ENCODE measurements at regions not wholly inside any gene's neighbourhood (a gene's known extent, or its start where the extent isn't known, plus 50 kb on each side); places are given as distances from the start of the nearest gene placed in this dataset.
A peak's percentile ranks its signal among the peaks of the same experiment; 100 is the strongest.

DNA sequence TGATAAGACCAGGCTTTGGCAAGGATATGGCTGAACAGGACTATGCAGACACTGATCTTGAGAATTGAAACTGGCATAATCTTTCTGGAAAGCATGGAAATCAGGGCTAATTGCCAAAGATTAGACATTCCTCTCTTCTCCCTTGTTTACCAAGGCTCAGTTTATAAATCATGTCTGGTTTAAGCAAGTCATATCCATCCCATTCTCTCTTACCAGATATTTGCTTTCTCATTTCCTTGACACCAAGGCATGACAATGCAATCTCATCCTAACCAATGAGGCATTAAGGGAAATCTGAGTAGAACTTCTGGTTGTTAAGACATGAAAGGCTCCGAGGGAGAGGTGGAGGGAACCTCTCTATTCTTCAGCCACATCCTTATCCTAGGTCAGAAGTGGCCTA is 110.3 kb upstream of the CEP85L start:
- no peak for DNase-seq

DNA sequence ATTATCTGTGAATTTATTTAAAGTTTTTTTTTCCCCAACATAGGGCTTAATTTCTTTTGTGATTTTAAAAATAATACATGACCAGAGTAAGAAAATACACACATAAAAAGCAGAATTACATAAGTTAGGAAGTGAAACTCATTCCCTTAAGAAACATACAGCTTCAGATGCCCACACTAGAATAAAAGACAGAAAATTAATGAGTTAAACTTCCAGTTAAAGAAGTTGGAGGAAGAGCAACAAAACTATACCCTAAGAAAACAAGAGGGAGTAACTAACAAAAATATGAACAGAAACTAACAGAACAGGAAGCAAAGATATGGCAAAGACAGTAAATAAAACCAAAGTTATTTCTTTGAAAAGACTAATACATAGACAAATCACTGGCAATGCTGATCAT is 107.6 kb upstream of the CEP85L start:
- DNase-seq: no peak

DNA sequence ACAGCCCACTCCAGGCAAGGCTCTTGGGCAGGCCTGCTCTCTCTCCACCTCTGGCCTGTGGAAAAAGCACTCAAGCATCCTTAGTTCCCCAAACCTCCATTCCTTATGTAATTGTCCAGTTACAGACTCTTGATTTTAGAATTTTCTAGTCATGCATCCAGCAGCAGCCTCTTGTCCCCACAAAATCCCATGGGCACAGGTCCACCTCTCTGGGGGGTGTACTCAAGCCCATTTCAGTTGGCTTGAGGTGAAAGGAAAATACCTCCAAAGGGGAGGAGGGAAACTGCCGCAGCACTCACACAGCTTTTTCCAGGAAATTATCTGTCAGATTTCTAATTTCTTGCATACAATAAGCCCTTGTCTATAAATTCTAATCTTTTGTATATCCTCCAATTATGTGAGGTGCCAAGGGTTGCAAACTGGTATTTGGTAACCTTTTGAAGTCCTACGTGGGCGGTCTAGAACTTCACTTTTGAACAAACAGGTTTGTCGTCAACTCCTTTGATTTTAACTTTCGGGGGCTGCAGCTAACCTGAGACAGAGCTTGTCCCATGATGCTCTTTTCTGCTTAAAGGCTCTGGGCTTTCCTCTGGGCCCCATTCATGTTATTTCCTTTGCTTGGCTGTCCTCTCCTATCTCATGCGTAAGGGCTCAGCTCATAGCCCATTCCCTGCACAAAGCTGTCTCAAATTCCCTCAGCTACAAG is 104.7 kb upstream of the CEP85L start:
- DNase-seq: no peak

DNA sequence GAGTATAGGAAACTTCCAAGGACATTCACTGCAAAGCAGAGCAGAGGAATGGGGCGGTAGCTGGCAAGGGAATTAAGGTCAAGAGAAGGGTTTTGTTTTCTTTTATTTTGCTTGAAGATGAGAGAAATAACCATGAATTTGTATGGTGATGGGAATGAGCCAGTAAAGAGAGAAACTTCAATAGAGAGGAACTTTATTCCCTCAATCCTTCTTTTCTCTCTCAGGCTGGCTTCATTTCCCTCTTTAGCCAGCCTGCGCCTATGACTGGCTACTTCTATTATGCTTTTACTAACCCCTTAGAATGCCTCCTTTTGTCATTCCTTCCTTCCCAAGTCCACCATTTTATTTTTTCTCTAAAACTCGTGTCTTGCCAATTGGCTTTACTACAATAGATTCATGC is 101.4 kb upstream of the CEP85L start:
- no peak for DNase-seq

DNA sequence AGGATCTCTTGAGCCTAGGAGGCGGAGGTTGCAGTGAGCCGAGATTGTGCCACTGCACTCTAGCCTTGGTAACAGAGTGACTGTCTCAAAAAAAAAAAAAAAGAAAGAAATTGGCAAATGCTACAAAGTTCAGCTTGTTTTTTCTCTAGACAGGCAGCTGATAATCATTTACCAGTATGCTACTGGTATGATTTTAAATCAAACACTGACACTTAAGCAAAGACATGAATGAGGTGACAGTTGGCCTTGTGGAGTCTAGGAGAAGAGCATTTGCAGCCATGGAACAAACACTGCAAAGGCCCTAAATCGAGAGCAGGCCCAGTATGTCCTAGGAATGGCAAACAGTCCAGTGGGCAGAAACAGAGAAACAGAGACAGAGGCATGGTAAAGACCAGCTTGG is 99.7 kb upstream of the CEP85L start:
- DNase-seq: no peak

DNA sequence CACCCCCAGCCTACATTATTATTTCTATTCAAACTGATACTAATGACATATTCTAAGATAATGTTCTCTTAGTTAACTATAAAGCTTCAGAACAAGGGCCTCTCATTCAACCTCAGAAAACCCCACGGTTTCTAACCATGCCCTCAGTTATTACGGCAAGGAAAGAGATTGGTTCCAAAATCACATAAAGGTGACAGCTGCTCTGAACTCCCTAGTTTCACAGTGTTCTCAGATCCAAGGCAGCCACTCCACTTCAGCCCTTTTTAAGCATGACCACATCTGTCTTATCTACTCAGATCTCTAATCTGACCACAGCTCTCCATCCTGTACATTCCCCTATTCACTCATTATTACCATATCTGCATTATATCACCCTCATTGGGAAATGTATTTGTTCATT is 98.8 kb upstream of the CEP85L start:
- no peak for DNase-seq

DNA sequence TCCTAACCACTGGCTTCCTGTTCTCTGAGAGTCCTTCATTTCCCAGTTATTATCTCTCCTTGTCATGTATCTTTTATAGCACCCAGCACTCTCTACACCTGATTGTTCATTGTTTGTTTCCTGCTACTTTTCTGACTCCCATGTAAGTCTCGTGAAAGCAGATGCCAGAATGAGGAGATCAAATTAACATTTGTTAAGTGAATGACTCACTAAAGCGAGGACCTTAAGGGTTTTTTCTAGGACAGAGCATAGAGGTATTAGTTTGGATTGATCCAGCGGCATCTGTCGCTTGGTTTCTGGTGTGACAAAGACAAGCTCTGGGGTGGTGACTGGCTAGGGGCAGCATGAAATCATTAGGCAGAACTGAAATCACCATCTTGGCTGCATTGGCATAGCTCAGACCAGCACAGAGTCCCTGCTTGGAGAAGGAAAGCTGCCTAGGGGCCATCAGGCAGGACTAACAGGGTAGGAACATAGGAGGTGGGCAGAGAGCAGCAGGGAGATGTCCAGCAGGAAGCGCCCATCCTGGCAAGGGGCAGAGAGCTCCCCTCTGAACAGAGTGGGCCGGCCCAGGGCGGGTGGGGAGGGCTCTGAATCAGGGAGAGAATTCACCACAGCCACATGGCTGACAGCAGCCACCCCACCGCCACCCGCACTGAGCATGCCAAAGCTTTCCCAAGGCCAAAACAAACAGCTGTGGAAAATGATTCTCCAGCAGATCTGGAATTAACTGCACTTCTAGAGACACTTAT is 97.1 kb upstream of the CEP85L start:
- DNase-seq: peak; percentile 91

DNA sequence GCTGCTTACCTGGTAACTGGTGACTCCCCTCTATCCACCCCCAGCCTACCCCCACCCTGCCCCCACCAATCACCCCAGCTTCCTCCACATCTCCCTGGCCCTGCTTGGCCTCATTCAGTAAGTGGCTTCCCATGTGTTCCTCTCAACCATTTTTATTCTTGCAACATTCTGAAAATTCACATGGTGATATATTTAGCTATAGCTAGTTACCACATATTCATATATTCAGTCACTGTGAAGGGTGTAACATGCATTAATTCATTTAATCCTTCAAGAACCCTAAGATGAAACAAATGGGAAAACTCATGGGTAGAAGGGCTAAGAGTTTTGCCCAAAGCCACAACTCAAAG is 95.4 kb upstream of the CEP85L start:
- no peak for DNase-seq

DNA sequence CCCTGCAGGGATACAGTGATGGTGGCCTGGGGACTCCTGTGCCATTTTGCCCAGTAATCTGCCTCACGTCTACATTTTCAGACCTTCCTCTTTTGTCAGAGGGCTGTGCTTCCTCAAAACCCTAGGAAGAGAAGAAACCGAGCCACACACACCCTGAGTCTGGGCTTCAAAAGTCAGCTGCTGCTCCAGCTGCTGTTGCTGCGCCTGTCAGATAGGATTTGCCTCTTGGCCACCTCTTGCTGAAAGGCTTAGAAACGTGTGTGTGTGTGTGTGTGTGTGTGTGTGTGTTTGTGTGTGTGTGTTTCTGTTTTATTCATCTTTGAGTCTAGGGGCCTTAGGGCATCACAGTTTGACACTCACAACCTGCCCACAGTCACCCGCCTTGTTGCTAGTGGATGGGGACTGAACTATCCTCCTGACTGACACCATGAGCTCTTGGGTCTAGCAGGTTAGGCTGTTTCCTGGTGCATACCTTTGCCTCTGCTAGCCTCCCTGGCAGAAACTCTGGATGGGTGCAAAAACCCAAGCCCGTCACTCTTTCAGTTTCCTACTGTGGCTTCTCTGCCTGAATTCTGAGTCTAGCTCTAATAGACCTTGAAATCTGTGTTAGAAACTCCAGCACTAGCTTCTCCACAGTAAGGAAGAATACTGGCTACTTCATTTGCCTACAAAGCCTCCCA is 94.9 kb upstream of the CEP85L start:
- no peak for DNase-seq

DNA sequence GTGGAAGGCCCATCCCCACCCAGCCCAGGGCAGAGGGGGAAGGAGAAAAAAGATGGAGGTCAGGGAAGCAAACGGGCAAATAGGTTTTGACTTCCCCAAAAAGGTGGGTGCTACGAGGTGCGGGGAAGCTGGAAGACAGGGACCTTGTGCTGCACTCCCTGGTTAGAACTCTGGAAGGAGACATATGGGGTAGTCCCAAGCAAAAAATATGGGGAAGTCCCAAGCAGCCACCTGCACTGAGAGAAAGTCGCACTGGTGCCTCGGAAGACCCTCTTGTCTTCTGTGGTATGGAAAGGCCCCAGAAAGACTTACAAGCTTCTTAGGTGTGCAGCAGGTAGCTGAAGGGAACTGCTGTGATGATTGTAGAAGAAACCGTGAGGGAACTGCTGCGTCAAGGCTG is 93.8 kb upstream of the CEP85L start:
- no peak for DNase-seq

DNA sequence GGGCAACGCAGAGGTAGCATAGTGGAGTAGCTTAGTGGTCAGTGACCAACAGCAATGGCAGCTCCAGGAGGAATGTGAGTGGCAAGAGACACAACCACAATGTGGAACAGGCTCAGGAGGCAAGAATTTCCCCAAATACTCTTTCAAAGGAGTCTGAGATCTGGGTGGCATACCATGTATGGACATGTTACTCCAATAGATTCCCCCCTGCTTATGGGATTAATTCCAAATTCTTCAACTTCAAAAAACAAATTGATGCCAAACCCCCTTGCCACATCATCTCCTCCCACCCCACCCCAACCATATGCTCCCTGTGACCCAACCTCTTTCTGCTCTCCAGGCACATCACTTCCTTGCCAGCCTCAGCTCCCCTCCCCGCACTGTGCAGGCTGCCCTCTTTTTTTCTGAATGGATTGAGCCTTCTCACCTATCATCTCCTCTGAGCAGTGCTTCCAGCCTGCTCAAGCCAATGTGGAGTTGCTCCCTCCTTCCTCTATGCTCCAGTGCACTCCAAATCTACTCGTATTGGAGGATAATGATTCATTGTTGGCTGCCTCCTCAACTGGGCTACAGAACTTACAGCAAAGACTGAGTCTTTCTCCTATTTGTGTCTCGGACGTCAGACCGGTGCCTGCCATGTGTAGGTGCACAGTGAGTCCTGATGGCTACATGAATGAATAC is 93.0 kb upstream of the CEP85L start:
- peak; percentile 55 for DNase-seq

DNA sequence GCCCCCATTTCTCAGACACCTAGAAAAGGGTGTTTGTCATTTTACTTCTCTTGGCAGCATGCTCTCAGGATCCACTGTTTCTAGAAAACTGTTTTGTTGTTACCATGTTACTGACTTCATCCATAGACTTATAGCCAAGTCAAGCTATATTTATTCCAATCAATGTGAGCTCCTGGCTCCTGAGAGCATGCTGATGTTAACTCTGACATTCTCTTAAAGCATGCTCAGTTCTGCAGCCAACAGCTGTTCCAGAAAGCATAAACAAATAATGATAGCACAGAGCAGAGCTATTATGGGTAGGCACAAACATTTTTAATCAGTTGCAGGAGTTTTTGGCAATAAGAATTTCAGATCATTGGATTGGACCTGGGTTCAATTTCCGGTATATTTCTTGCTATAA is 92.4 kb upstream of the CEP85L start:
- DNase-seq: no peak

DNA sequence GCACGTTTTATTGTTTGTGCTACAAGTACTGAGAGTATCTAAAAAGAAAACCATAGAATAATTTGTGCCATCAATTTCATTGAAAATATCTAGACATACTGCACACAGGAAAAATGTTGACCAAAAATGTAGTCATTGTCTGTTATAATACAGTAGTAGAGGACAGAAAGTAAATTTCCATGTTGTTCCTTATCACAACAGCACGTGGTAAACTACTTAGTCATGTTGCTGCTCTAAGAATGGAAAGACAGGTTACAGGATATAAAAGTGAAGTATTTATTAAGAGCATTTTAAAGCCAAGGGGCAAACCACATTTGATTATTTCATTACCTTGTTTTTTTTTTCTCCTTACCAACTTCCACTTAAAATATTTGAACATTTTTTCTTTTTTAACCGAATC is 89.0 kb upstream of the CEP85L start:
- DNase-seq: peak; percentile 27

DNA sequence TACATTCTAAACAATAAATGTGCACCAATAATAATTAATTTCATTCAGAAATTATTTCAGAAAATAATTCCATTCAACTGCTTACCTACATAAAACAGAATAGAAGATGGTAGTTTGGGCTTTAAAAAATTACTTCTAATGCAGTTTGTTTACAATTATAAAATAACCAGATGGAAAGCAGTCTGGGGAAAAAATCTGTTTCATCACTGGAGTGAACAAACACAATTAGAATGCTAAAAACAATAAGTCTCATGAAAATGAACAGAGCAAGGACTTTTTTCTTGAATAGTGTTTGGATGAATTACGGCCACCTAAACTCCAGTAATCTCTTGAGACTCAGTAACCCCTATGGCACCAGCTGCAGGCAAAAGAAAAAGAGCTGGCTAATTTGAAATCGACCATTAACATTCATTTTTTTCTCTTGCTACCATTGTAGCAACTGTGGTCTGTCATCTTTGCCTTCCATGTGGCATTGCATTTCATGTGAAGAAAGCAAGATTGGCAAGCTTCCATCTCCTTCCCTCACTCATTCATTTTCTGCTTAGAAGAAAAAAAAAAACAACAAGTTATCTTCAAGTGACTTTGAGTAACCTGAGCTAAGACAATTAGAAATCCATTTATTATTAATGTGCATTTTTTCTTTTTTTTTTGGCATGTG is 88.4 kb upstream of the CEP85L start:
- peak; percentile 93 for DNase-seq

DNA sequence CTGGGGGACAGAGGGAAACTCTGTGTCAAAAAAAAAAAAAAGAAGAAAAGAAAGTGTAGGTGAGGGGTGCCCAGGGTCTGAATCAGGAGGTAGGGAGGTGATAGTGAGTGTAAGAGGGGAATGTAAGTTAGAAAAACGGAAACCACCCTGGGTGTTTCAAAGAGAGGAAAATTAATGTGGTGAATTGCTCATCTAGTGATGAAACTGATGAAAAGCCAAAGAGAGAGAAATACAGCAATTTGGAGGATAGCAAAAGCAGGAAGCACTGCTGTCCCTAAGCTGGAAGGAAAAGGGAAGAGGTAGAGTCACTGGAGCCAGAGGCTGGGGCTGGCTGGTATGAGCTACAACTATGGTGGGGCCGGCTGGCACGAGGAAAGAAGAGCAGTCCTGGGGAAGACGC is 85.0 kb upstream of the CEP85L start:
- no peak for DNase-seq

DNA sequence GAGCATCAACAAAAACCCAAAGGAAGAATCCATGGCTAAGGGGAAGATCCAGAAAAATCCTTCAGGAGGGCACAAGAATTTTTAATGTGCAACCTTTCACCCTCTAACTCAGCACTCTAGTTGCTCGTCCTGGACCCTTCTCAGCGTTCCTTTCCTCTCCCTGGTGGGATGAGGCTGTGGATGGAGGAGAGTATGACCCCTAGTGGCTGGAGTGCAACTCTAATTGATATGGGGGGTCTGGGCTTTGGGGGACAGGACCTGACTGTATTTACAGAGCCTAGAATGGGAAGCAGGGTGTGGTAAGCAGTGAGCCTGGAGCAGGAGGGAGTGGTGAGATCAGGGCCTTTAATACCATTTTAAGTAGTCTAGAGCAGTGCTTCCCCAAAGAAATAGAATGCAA is 83.9 kb upstream of the CEP85L start:
- DNase-seq: no peak

DNA sequence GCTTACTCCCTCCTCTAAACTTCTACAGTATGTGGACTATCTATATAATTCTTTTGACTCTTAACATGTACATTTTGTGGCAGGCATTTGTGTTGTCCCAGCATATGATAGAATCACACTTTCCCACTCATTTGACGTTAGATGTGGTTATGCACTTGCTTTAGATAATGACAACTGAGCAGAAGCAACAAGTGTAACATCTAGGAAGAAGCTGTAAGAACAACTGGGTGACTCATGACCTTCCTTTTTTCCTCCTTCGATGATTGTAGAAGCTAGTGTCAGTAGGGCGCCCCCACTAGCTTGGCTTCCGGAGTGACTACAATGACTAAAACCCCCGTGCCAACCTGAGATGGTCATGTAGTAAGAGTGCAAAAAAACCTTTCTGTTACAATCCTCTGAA is 74.6 kb upstream of the CEP85L start:
- no peak for DNase-seq

DNA sequence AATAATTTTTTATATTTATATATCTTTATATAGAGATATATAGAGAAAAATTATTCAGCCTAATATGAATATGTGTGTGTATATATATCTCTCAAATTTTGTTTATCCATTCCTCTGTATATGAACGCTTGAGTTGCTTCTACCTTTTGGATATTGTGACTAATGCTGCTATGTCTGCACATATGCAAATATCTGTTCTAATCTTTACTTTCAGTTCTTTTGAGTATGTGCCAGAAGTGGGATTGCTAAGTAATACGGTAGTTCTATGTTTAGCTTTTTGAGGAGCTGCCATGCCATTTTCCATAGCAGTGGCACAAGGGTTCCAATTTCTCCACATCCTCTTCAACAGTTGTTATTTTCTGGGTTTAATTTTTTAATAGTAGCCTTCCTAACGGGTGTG is 72.8 kb upstream of the CEP85L start:
- no peak for DNase-seq

DNA sequence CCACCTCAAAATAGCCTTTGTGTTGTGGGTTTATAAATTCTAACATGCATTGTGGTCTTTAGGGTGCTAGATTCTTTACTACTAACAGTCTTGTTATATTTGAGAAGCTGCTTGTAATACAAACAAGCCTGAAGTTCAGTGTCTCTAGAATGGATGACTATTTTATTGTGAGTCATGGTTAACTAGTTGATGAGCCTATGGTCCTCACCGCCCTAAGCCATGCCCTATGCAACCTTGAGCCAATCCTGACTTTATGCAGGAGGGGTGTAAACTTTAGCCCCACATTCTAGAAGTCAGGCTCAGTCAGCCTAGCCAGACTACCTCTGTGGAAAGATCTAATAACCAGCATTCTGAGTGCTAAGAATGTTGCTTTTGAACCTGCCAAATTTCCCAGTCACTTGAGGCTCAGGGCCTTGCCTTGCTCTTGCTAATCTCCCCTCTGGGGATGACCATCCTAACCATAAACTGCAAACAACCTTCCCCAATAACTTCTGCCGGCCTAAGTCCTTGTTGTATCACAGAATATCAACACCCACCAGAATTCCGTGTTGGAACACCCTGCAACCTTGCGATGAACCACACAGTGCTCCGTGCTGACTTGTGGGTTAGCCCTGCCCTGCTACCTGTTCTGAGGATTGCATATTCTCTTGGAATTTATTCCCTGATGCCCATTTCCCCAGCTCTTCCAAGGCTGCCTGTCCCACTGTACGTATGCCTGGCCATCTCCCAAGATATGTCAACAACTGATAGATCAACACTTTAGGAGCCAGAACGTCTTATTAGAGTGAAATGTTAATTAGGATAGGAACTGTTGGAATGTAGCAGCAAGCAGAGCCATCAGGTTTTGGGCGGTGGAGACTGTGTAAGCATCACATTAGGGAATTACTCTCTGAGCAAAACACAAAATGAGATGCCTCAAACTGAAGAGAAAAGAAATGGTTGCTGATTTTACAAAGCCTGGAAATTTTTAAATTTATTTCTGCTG is 71.7 kb upstream of the CEP85L start:
- DNase-seq: no peak

DNA sequence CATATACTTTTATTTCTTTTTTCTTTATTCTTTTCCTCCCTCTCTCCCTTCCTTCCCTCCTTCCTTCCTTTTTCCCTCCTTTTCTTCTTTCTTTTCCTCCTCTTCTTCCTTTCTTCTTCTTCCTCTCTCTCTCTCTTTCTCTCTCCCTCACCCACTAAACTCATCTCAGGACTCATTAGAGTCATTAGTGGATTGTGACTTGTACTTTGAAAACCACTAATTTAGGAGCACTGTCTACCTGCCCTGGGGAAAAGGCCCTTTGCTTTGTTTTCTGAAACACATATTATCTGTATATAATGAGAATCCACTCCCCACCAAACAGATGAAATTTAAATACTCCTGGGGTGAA is 68.7 kb upstream of the CEP85L start:
- no peak for DNase-seq

DNA sequence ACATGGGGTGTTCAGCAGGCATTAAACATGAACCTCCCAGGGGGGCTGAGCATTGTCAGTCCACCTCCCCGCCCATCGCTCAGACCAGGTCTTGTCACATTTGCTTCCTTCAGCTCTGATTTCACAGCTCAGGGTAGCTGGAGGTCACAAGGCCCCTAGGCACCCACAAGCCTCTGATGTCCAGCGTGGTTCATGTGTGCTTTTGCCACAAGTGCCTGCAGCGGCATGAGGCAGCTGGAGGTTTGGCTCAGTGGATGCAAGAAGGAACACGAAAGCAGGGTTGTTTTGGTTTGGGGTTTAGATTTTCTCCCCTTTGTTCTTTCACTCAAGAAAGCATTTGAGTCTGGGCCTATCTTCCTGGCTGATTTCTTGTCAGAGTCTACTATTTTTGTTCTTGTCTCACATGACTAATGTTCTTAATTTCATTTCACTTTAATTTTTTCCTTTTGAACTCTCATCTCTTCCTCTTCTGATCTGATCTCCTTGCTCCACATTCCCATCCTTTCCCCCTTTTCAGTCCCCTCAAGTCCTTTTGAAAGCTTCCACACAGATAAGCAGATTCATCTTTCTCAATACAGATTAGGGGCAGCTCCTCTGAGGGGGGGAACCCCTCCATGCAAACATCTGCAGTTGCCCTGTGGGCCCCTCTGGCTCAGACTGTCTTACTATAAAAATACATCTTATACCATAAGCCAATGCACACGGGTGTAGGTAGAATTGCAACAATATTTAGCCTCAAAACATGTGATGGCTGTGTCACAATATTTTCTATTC is 68.1 kb upstream of the CEP85L start:
- DNase-seq: no peak

Data from NCI-H2171 (cell line).